Activated effector memory CD4-positive, alpha-beta T cell treated with Interleukin-2 at 50 U/mL for 16 hours (primary cell): ENCODE measurements at regions not wholly inside any gene's neighbourhood (a gene's known extent, or its start where the extent isn't known, plus 50 kb on each side); places are given as distances from the start of the nearest gene placed in this dataset.

Experiments used
- DNase-seq: peaks from one replicate; pipeline ENCODE4 v3.0.0-alpha.2; 2020

GRCh38 chr21:43301409-43302061 is 125.4 kb downstream of the SIK1 start:
- no peak for DNase-seq

- DNase-seq, result no peak
Measured at GRCh38 chr21:43300496-43301408, 126.2 kb downstream of the SIK1 start.

- no peak for DNase-seq
Measured at GRCh38 chr21:43299441-43300277, 127.3 kb downstream of the SIK1 start.

GRCh38 chr21:43298546-43299440 is 128.1 kb downstream of the SIK1 start:
- no peak for DNase-seq

- no peak for DNase-seq
Measured at GRCh38 chr21:43297989-43298388, 128.9 kb downstream of the SIK1 start.

GRCh38 chr21:43297391-43297981 is 128.7 kb downstream of the CRYAA start:
- DNase-seq, result no peak

- no peak for DNase-seq
Measured at GRCh38 chr21:43295066-43295958, 126.5 kb downstream of the CRYAA start.

- DNase-seq, result no peak
Measured at GRCh38 chr21:43294194-43294902, 125.5 kb downstream of the CRYAA start.

- DNase-seq, result no peak
Measured at GRCh38 chr21:43292866-43293142, 124.0 kb downstream of the CRYAA start.

GRCh38 chr21:43292041-43292865 is 123.4 kb downstream of the CRYAA start:
- DNase-seq, result no peak

- DNase-seq, result no peak
Measured at GRCh38 chr21:43291347-43291950, 122.6 kb downstream of the CRYAA start.

GRCh38 chr21:43290421-43291346 is 121.9 kb downstream of the CRYAA start:
- no peak for DNase-seq

GRCh38 chr21:43289966-43290365 is 121.2 kb downstream of the CRYAA start:
- DNase-seq, result no peak

- DNase-seq, result no peak
Measured at GRCh38 chr21:43289442-43289841, 120.6 kb downstream of the CRYAA start.

GRCh38 chr21:43287795-43288755 is 119.3 kb downstream of the CRYAA start:
- no peak for DNase-seq

GRCh38 chr21:43287111-43287760 is 118.4 kb downstream of the CRYAA start:
- no peak for DNase-seq
